GM12878 (cell line): ENCODE measurements at regions not wholly inside any gene's neighbourhood (a gene's known extent, or its start where the extent isn't known, plus 50 kb on each side); places are given as distances from the start of the nearest gene placed in this dataset.

Experiments used
- ATAC-seq: fragments of 200-7000 bp; cut with Tn5 transposase; 3 replicates; pipeline ENCODE4 v1.9.1; 2020; ENCODE audit warnings: mild to moderate bottlenecking, moderate library complexity
- BruUV-seq: library from RNA; stranded (reverse); fragments of 400-500 nt; replicated peaks from 2 replicates; lab custom pipeline; 2021; lab: Mats Ljungman, UMichigan
- CTCF ChIA-PET: fragments of 300-600 bp; sonication (Branson Sonifier 250); formaldehyde crosslinking; extraction: SDS; loops from one replicate; lab custom pipeline; 2021; ENCODE audit warnings: inconsistent platforms; lab: Yijun Ruan, JAX
- POLR2A ChIA-PET: fragments of 350-600 bp; formaldehyde crosslinking; extraction: SDS; loops from one replicate; lab custom pipeline; 2021; ENCODE audit warnings: inconsistent platforms; lab: Charles Lee
- RAD21 ChIA-PET: fragments of 300-600 bp; sonication (Branson Sonifier 250); formaldehyde crosslinking; loops from one replicate; lab custom pipeline; 2023; ENCODE audit warnings: antibody characterized with exemption; ENCODE audit not compliant: unreplicated experiment; lab: Charles Lee
- SMC1A ChIA-PET: fragments of 300-600 bp; sonication (Branson Sonifier 250); formaldehyde crosslinking; loops from one replicate; lab custom pipeline; 2023; ENCODE audit not compliant: unreplicated experiment, uncharacterized antibody; lab: Charles Lee
- DNase-seq: peaks from one replicate; pipeline ENCODE4 v3.0.0-alpha.2; 2011; ENCODE audit warnings: low read depth, low spot score
- FAIRE-seq: peaks from 3 replicates; lab custom pipeline; 2011; peaks lifted over from hg19 to GRCh38; lab: Jason Lieb, UNC
- H2AFZ ChIP-seq: 2 replicates; pipeline ENCODE4 v1.6.0; 2011; ENCODE audit warnings: low read depth, low read length, control low read depth; ENCODE audit not compliant: control insufficient read depth
- H3K27ac ChIP-seq: 2 replicates; pipeline ENCODE4 v1.5.1; 2011; ENCODE audit warnings: control low read depth; ENCODE audit not compliant: control insufficient read depth, insufficient read depth
- H3K27me3 ChIP-seq, 2 experiments: replicated peaks in 1 of 2; 2 replicates each; pipeline versions ENCODE4 v1.6.0 to v1.6.1; 2011; ENCODE audit warnings: low read length in 1 of 2; ENCODE audit not compliant: control insufficient read depth in 2 of 2, insufficient read depth in 2 of 2
- H3K36me3 ChIP-seq, 2 experiments: 2 replicates each; pipeline ENCODE4 v1.5.1; 2011; ENCODE audit warnings: low read length in 1 of 2; ENCODE audit not compliant: control insufficient read depth in 2 of 2, insufficient read depth in 2 of 2
- H3K4me1 ChIP-seq: 2 replicates; pipeline ENCODE4 v1.6.1; 2011; ENCODE audit warnings: mild to moderate bottlenecking, low read length, moderate library complexity, mixed read lengths; ENCODE audit not compliant: control insufficient read depth, insufficient read depth
- H3K4me2 ChIP-seq: 2 replicates; pipeline ENCODE4 v1.6.0; 2011; ENCODE audit warnings: control low read depth; ENCODE audit not compliant: control insufficient read depth, insufficient read depth
- H3K4me3 ChIP-seq: fragments of 200-600 bp; sonication (generic); 2 replicates; pipeline ENCODE4 v1.5.1; 2016
- H3K79me2 ChIP-seq: 2 replicates; pipeline ENCODE4 v1.6.0; 2011; ENCODE audit warnings: low read length; ENCODE audit not compliant: control insufficient read depth, insufficient read depth
- H3K9ac ChIP-seq: 2 replicates; pipeline ENCODE4 v1.8.0; 2011; ENCODE audit warnings: low read length, control low read depth, mixed read lengths; ENCODE audit not compliant: control insufficient read depth, insufficient read depth
- H3K9me3 ChIP-seq: replicated peaks from 3 replicates; pipeline ENCODE4 v1.5.1; 2011; ENCODE audit warnings: mild to moderate bottlenecking, low read length; ENCODE audit not compliant: control insufficient read depth, insufficient read depth
- H4K20me1 ChIP-seq: 2 replicates; pipeline ENCODE4 v1.6.0; 2011; ENCODE audit not compliant: control insufficient read depth, insufficient read depth
- ATF7 ChIP-seq: fragments of 450-650 bp; IDR thresholded peaks from 2 replicates; pipeline ENCODE4 v1.6.1; 2016; ENCODE audit warnings: low read depth, mild to moderate bottlenecking
- CBFB ChIP-seq: IDR thresholded peaks from 2 replicates; pipeline ENCODE4 v1.6.1; 2016; ENCODE audit warnings: antibody characterized with exemption, low read depth
- MEF2B ChIP-seq: fragments of 450-650 bp; IDR thresholded peaks from 2 replicates; pipeline ENCODE4 v1.6.1; 2018; ENCODE audit warnings: mild to moderate bottlenecking, moderate library complexity; ENCODE audit not compliant: partially characterized antibody, poor library complexity, severe bottlenecking
- NFXL1 ChIP-seq: fragments of 450-650 bp; IDR thresholded peaks from 2 replicates; pipeline ENCODE4 v1.6.1; 2017; ENCODE audit warnings: antibody characterized with exemption, mild to moderate bottlenecking, borderline replicate concordance
- NKRF ChIP-seq: fragments of 450-650 bp; conservative IDR thresholded peaks from 2 replicates; pipeline ENCODE4 v1.6.1; 2017; ENCODE audit warnings: mild to moderate bottlenecking, moderate library complexity
- PKNOX1 ChIP-seq: fragments of 450-650 bp; IDR thresholded peaks from 2 replicates; pipeline ENCODE4 v1.6.1; 2016; ENCODE audit warnings: mild to moderate bottlenecking
- RAD51 ChIP-seq: fragments of 450-650 bp; IDR thresholded peaks from 2 replicates; pipeline ENCODE4 v1.6.1; 2016; ENCODE audit warnings: moderate library complexity, mild to moderate bottlenecking, inconsistent platforms
- RCOR1 ChIP-seq: conservative IDR thresholded peaks from 2 replicates; pipeline ENCODE4 v1.6.1; 2012; ENCODE audit warnings: low read depth, low read length, improper control_type of control experiment
- SMAD5 ChIP-seq: IDR thresholded peaks from 2 replicates; pipeline ENCODE4 v1.6.1; 2016; ENCODE audit warnings: antibody characterized with exemption, low read depth
- STAT3 ChIP-seq: IDR thresholded peaks from 2 replicates; pipeline ENCODE4 v1.6.1; 2011; ENCODE audit warnings: low read depth, low read length, improper control_type of control experiment
- TARDBP ChIP-seq: IDR thresholded peaks from 2 replicates; pipeline ENCODE4 v1.6.1; 2016; ENCODE audit warnings: borderline replicate concordance
- WGBS: methylation state at CpG from one replicate; pipeline ENCODE4 v1.1.6; 2016; ENCODE audit warnings: low lambda C conversion rate; ENCODE audit not compliant: insufficient replicate concordance, insufficient coverage; ENCODE audit errors: missing lambda C conversion rate; 5-methylcytosine and 5-hydroxymethylcytosine counted together
- in situ Hi-C: fragments of 300-500 bp; cut with MboI; formaldehyde crosslinking; loops from 9 replicates; pipeline ENCODE4 v1.14.3; 2018; ENCODE audit warnings: mixed read lengths
- intact Hi-C: fragments of 100-400 bp; cut with micrococcal nuclease; formaldehyde crosslinking; loops from one replicate; pipeline ENCODE4 v1.14.2; 2022; ENCODE audit not compliant: unreplicated experiment

- ChIA-PET SMC1A (no interaction called here), CTCF (no interaction called here), POLR2A (no interaction called here), RAD21 (no interaction called here)
- intact Hi-C loops: no loop called here
- DNase-seq: no peak
- Histone ChIP-seq H3K79me2 (no peaks in the 10 kb centered on the region), H3K27ac (no peak overlapping the region), H2AFZ (no peak overlapping the region), H3K9me3 (no peaks in the 10 kb centered on the region), H3K4me2 (no peak overlapping the region), H4K20me1 (no peaks in the 10 kb centered on the region), H3K4me1 (no peaks in the 10 kb centered on the region), H3K9ac (no peak overlapping the region), H3K36me3 (no peaks in the 10 kb centered on the region), H3K4me3 (no peak overlapping the region), H3K27me3 (no peaks in the 10 kb centered on the region)
- no peak for ATAC-seq
- FAIRE-seq: no peak
- in situ Hi-C loops: no loop called here
- 16% methylated on average over 8 of the region's 8 CpGs for WGBS
- BruUV-seq: no TSS peak
- TF ChIP-seq MEF2B (no peak), NFXL1 (no peak), PKNOX1 (no peak), TARDBP (no peak), ATF7 (no peak), STAT3 (no peak), RAD51 (no peak), RCOR1 (no peak), CBFB (no peak), SMAD5 (no peak), NKRF (no peak)
- TF ChIP-seq, all 136 proteins: peak for 0
These were observed 207.0 kb upstream of the ATP10A start for GRCh38 chr15:26070095-26070532.
